Activated CD4-positive, alpha-beta T cell treated with anti-CD3 and anti-CD28 coated beads, Interleukin-2, amount 10 ng/mL, durations not matched to agents 24 days and 14 days (primary cell): ENCODE measurements at regions not wholly inside any gene's neighbourhood (a gene's known extent, or its start where the extent isn't known, plus 50 kb on each side); places are given as distances from the start of the nearest gene placed in this dataset.
"Not testable (repeated sequence)": the region's sequence is repeated elsewhere in the genome, so short reads cannot be mapped to it uniquely, and the experiment has no call there.

Experiments
- DNase-seq: peaks from one replicate; pipeline ENCODE4 v3.0.0; 2022
- H3K27ac Mint-ChIP-seq: one replicate; pipeline ENCODE4 v1.8.0; 2022; ENCODE audit warnings: mild to moderate bottlenecking, mixed read lengths
- H3K27me3 Mint-ChIP-seq: one replicate; pipeline ENCODE4 v1.8.0; 2022; ENCODE audit warnings: mixed read lengths
- H3K36me3 Mint-ChIP-seq: one replicate; pipeline ENCODE4 v1.8.0; 2022; ENCODE audit warnings: low read depth, mild to moderate bottlenecking, mixed read lengths
- H3K4me1 Mint-ChIP-seq: one replicate; pipeline ENCODE4 v1.8.0; 2021; ENCODE audit warnings: mixed read lengths
- H3K4me3 Mint-ChIP-seq: one replicate; pipeline ENCODE4 v1.8.0; 2022; ENCODE audit warnings: mild to moderate bottlenecking, moderate library complexity, mixed read lengths
- H3K9me3 Mint-ChIP-seq: one replicate; pipeline ENCODE4 v1.8.0; 2021; ENCODE audit warnings: mixed read lengths
- intact Hi-C: fragments of 100-400 bp; cut with micrococcal nuclease; formaldehyde crosslinking; loops from one replicate; pipeline ENCODE4 v1.15.1; 2023

DNA sequence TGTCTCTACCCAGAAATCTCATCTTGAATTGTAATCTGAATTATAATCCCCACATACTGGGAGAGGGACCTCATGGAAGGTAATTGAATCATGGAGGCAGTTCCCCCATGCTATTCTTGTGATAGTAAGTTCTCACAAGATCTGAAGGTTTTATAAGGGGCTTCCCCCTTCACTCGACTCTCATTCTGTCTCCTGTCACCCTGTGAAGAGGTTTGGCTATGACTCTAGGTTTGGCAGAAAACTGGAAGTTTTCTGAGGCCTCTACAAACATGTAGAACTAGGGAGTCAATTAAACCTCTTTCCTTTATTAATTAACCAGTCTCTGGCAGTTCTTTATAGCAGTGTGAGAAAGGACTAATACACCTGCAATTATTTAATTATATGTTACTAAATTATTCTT lies 125.2 kb upstream of the TGFBR2 start:
- Mint-ChIP-seq H3K4me1 (peaks cover 13% of the 10 kb centered on the region), H3K27me3 (no peaks in the 10 kb centered on the region), H3K4me3 (no peak overlapping the region), H3K9me3 (peaks cover 20% of the 10 kb centered on the region), H3K27ac (no peak overlapping the region), H3K36me3 (peaks cover 6% of the 10 kb centered on the region)
- intact Hi-C loops, result no loop called here
- DNase-seq, result no peak

DNA sequence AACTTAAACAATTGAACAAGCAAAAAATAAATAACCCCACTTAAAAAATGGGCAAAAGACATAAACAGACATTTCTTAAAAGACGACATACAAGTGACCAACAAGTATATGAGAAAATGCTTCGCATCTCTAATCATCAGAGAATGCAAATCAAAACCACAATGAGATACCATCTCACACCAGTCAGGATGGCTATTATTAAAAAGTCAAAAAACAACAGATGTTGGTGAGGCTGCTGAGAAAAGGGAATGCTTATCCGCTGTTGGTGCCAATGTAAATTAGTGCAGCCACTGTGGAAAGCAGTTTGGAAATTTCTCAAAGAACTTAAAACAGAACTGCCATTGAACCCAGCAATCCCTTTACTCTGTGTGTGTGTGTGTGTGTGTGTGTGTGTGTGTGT lies 122.2 kb upstream of the TGFBR2 start:
- H3K27me3 Mint-ChIP-seq, H3K27ac Mint-ChIP-seq, H3K4me3 Mint-ChIP-seq, DNase-seq, H3K4me1 Mint-ChIP-seq, intact Hi-C loops, H3K36me3 Mint-ChIP-seq: not testable (repeated sequence)
- peaks cover 29% of the 10 kb centered on the region for H3K9me3 Mint-ChIP-seq

- H3K4me3 Mint-ChIP-seq, result no peak overlapping the region
- intact Hi-C loops, result no loop called here
- no peaks in the 10 kb centered on the region for H3K4me1 Mint-ChIP-seq
- no peak for DNase-seq
- no peaks in the 10 kb centered on the region for H3K36me3 Mint-ChIP-seq
- H3K27me3 Mint-ChIP-seq, result no peaks in the 10 kb centered on the region
- H3K9me3 Mint-ChIP-seq, result peaks cover 29% of the 10 kb centered on the region
- H3K27ac Mint-ChIP-seq, result no peak overlapping the region
Measured at GRCh38 chr3:30486368-30486767, 120.0 kb upstream of the TGFBR2 start.

DNA sequence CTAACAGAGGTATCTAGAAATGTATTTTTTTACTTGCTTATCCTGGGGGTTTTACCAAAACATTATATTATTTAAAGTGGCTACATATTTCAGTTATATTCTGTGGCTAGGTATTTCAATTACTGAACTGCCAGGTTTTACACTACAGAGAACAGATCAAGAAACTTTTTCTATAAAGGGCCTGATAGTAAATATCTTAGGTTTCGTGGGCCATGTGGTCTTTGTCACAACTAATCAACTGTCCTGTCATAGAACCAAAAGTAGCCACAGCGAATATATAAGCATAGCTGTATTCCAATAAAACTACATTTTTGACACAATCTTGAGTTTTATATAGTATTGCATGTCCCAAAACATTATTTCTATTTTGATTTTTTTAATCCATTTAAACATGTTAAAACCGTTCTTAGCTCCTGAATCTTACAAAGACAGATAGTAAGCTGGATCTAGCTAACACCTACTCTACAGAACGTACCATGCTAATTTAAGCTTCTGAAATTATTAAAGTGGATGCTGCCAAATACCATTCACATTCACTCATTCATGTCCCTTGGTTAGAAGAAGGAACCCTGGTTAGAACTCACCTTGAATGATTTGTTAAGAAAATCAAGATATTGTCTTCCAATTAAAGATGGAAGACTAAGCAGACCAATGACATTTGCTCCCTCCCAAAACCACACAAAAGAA lies 118.2 kb upstream of the TGFBR2 start:
- no peaks in the 10 kb centered on the region for H3K27me3 Mint-ChIP-seq
- no peak overlapping the region for H3K27ac Mint-ChIP-seq
- H3K36me3 Mint-ChIP-seq, result no peaks in the 10 kb centered on the region
- no peaks in the 10 kb centered on the region for H3K4me1 Mint-ChIP-seq
- no peak for DNase-seq
- intact Hi-C loops, result no loop called here
- H3K9me3 Mint-ChIP-seq, result peaks cover 32% of the 10 kb centered on the region
- no peak overlapping the region for H3K4me3 Mint-ChIP-seq

DNA sequence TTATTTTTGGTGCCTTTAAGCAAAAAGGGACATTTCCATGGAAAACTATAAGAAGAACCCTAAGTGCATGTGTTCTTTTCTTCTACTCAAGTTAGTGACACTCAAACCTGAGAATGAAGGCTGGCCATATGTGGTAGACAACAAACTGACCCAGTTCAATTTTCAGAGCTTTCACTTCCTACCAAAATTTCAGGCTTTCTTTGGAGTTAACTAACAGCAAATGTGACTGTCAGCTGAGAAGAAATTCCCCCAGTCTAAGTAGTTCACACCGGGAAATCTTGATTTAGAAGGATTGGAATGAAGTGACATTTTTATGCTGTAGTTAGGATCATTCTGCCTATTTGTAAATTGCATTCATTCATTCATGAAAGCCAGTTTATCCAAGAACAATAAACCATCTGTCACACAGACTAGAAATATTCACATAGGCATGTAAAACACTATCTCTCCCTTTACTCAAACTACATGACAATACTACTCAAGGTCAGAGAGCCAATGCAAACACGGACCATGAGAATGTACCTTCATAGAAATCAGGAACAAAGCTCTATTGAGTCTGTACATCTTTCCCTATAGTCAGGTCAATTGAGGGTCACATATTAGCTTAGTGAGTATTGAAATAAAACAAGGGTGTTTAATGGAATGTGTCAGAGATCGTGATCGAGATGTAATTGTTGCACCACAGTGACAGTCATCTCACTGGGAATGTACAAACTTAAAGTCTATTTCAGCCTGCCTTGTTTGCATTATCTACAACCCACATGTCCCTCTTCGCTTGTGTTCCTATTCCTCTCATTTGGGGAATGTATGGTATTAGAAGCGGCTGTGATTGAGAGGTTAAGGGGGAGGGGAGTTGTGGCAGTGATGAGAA lies 113.8 kb upstream of the TGFBR2 start:
- no peaks in the 10 kb centered on the region for H3K36me3 Mint-ChIP-seq
- peaks cover 11% of the 10 kb centered on the region for H3K4me1 Mint-ChIP-seq
- no peaks in the 10 kb centered on the region for H3K27me3 Mint-ChIP-seq
- H3K27ac Mint-ChIP-seq, result no peak overlapping the region
- no peak for DNase-seq
- intact Hi-C loops, result no loop called here
- H3K9me3 Mint-ChIP-seq, result peaks cover 22% of the 10 kb centered on the region
- no peak overlapping the region for H3K4me3 Mint-ChIP-seq

GRCh38 chr3:30493911-30494311 lies 112.5 kb upstream of the TGFBR2 start:
- Mint-ChIP-seq H3K36me3 (no peaks in the 10 kb centered on the region), H3K4me3 (no peak overlapping the region), H3K4me1 (peaks cover 11% of the 10 kb centered on the region), H3K27ac (no peak overlapping the region), H3K9me3 (peaks cover 17% of the 10 kb centered on the region), H3K27me3 (no peaks in the 10 kb centered on the region)
- no peak for DNase-seq
- intact Hi-C loops, result no loop called here

GRCh38 chr3:30495172-30496065 lies 111.0 kb upstream of the TGFBR2 start:
- no peaks in the 10 kb centered on the region for H3K27me3 Mint-ChIP-seq
- H3K9me3 Mint-ChIP-seq, result peaks cover 5% of the 10 kb centered on the region
- H3K36me3 Mint-ChIP-seq, result no peaks in the 10 kb centered on the region
- DNase-seq, result no peak
- H3K4me3 Mint-ChIP-seq, result no peak overlapping the region
- intact Hi-C loops, result no loop called here
- peaks cover 15% of the 10 kb centered on the region for H3K4me1 Mint-ChIP-seq
- H3K27ac Mint-ChIP-seq, result no peak overlapping the region

GRCh38 chr3:30496066-30496966 lies 110.1 kb upstream of the TGFBR2 start:
- Mint-ChIP-seq H3K36me3 (no peaks in the 10 kb centered on the region), H3K9me3 (peaks cover 3% of the 10 kb centered on the region), H3K4me1 (peaks cover 22% of the 10 kb centered on the region), H3K27ac (no peak overlapping the region), H3K27me3 (no peaks in the 10 kb centered on the region), H3K4me3 (no peak overlapping the region)
- DNase-seq, result no peak
- intact Hi-C loops, result no loop called here

- Mint-ChIP-seq H3K9me3 (peaks cover 3% of the 10 kb centered on the region), H3K4me3 (no peak overlapping the region), H3K36me3 (no peaks in the 10 kb centered on the region), H3K27ac (no peak overlapping the region), H3K4me1 (peaks cover 34% of the 10 kb centered on the region), H3K27me3 (no peaks in the 10 kb centered on the region)
- intact Hi-C loops, result no loop called here
- DNase-seq, result no peak
Measured at GRCh38 chr3:30498587-30498967, 107.8 kb upstream of the TGFBR2 start.

GRCh38 chr3:30500666-30501399 lies 105.6 kb upstream of the TGFBR2 start:
- intact Hi-C loops, result loop anchor here (5.0 kb wide), 2 partner anchors 106 to 154 kb away; partner anchors contain the start of gene TGFBR2
- peaks cover 11% of the 10 kb centered on the region for H3K9me3 Mint-ChIP-seq
- peaks cover 32% of the 10 kb centered on the region for H3K4me1 Mint-ChIP-seq
- peak overlapping the region; percentile 61 for H3K27ac Mint-ChIP-seq
- no peaks in the 10 kb centered on the region for H3K27me3 Mint-ChIP-seq
- DNase-seq, result no peak
- H3K4me3 Mint-ChIP-seq, result no peak overlapping the region
- H3K36me3 Mint-ChIP-seq, result peaks cover 4% of the 10 kb centered on the region

- H3K27ac Mint-ChIP-seq, result no peak overlapping the region
- H3K27me3 Mint-ChIP-seq, result no peaks in the 10 kb centered on the region
- no peak for DNase-seq
- no peak overlapping the region for H3K4me3 Mint-ChIP-seq
- intact Hi-C loops, result loop anchor here (5.0 kb wide), 2 partner anchors 106 to 154 kb away; partner anchors contain the start of gene TGFBR2
- H3K9me3 Mint-ChIP-seq, result peaks cover 15% of the 10 kb centered on the region
- H3K4me1 Mint-ChIP-seq, result peaks cover 30% of the 10 kb centered on the region
- peaks cover 4% of the 10 kb centered on the region for H3K36me3 Mint-ChIP-seq
Measured at GRCh38 chr3:30501526-30501925, 104.9 kb upstream of the TGFBR2 start.

GRCh38 chr3:30502051-30502741 lies 104.2 kb upstream of the TGFBR2 start:
- no peak overlapping the region for H3K27ac Mint-ChIP-seq
- peaks cover 17% of the 10 kb centered on the region for H3K9me3 Mint-ChIP-seq
- no peak overlapping the region for H3K4me3 Mint-ChIP-seq
- intact Hi-C loops, result loop anchor here (5.0 kb wide), 2 partner anchors 105 to 155 kb away; partner anchors contain the start of gene TGFBR2
- no peak for DNase-seq
- H3K4me1 Mint-ChIP-seq, result peaks cover 26% of the 10 kb centered on the region
- peaks cover 4% of the 10 kb centered on the region for H3K36me3 Mint-ChIP-seq
- no peaks in the 10 kb centered on the region for H3K27me3 Mint-ChIP-seq
